ENCODE measurements at regions not wholly inside any gene's neighbourhood (a gene's known extent, or its start where the extent isn't known, plus 50 kb on each side); places are given as distances from the start of the nearest gene placed in this dataset.

- intact Hi-C loops (cut with micrococcal nuclease) = no loop called here
- no peaks in the 10 kb centered on the region for H3K36me3 ChIP-seq (ENCODE audit: low read depth, low read length)
- H3F3A ChIP-seq (ENCODE audit: low read length, unreplicated experiment) = no peaks in the 10 kb centered on the region
- H4K20me1 ChIP-seq (ENCODE audit: low read length) = no peaks in the 10 kb centered on the region
- ATAC-seq = no peak
- no peak overlapping the region for H3K4me2 ChIP-seq (ENCODE audit: low read length)
- H3K79me2 ChIP-seq (ENCODE audit: low read length) = no peaks in the 10 kb centered on the region
- ChIA-PET CTCF (no interaction called here), POLR2A (ENCODE audit: unreplicated experiment) (no interaction called here)
- DNase-seq = no peak
- no peak overlapping the region for H3K4me3 ChIP-seq (ENCODE audit: low read length)
- BruUV-seq (replicated peaks) = no TSS peak
- H2AFZ ChIP-seq (ENCODE audit: low read length) = no peak overlapping the region
- H3K27ac ChIP-seq (ENCODE audit: low read length) = no peak overlapping the region
- H3K9ac ChIP-seq (ENCODE audit: low read length) = no peak overlapping the region
- no peaks in the 10 kb centered on the region for H3K9me3 ChIP-seq (ENCODE audit: low read length)
- H3K9me2 ChIP-seq (replicated peaks; ENCODE audit: low read length) = no peaks in the 10 kb centered on the region
- TF ChIP-seq CTCF (conservative IDR thresholded peaks at IDR 0.05; ENCODE audit: low read depth, low read length) (no peak), EZH2 (IDR thresholded peaks at IDR 0.05; ENCODE audit: low read length, unreplicated experiment) (no peak), EZH2phosphoT487 (IDR thresholded peaks at IDR 0.05; ENCODE audit: borderline replicate concordance, low read length) (no peak)
- H3K4me1 ChIP-seq (ENCODE audit: insufficient read depth, low read length) = no peaks in the 10 kb centered on the region
- H3K27me3 ChIP-seq (ENCODE audit: low read length) = no peaks in the 10 kb centered on the region
These were observed 253.6 kb upstream of the FOXK1 start for GRCh38 chr7:4428526-4428925.

GRCh38 chr7:4430227-4430626 is 251.9 kb upstream of the FOXK1 start:
- no peak overlapping the region for H3K27ac ChIP-seq (ENCODE audit: low read length)
- no peak overlapping the region for H3K4me3 ChIP-seq (ENCODE audit: low read length)
- no peaks in the 10 kb centered on the region for H3K36me3 ChIP-seq (ENCODE audit: low read depth, low read length)
- no peak overlapping the region for H3K9ac ChIP-seq (ENCODE audit: low read length)
- H4K20me1 ChIP-seq (ENCODE audit: low read length) = no peaks in the 10 kb centered on the region
- DNase-seq (no peak), ATAC-seq (no peak)
- POLR2A ChIA-PET (ENCODE audit: unreplicated experiment) = no interaction called here
- no peak for TF ChIP-seq EZH2phosphoT487 (IDR thresholded peaks at IDR 0.05; ENCODE audit: borderline replicate concordance, low read length)
- TF ChIP-seq CTCF (conservative IDR thresholded peaks at IDR 0.05; ENCODE audit: low read depth, low read length) = no peak
- TF ChIP-seq EZH2 (IDR thresholded peaks at IDR 0.05; ENCODE audit: low read length, unreplicated experiment) = no peak
- H2AFZ ChIP-seq (ENCODE audit: low read length) = no peak overlapping the region
- H3K4me2 ChIP-seq (ENCODE audit: low read length) = no peak overlapping the region
- no peaks in the 10 kb centered on the region for H3K4me1 ChIP-seq (ENCODE audit: insufficient read depth, low read length)
- H3K9me3 ChIP-seq (ENCODE audit: low read length) = no peaks in the 10 kb centered on the region
- intact Hi-C loops (cut with micrococcal nuclease) = no loop called here
- H3K79me2 ChIP-seq (ENCODE audit: low read length) = no peaks in the 10 kb centered on the region
- no peaks in the 10 kb centered on the region for H3K9me2 ChIP-seq (replicated peaks; ENCODE audit: low read length)
- BruUV-seq (replicated peaks) = no TSS peak
- H3K27me3 ChIP-seq (ENCODE audit: low read length) = peaks cover under 1% of the 10 kb centered on the region; the same call in 1 of the 2 replicates
- H3F3A ChIP-seq (ENCODE audit: low read length, unreplicated experiment) = no peaks in the 10 kb centered on the region
- CTCF ChIA-PET = no interaction called here

GRCh38 chr7:4434306-4434705 is 247.8 kb upstream of the FOXK1 start:
- Histone ChIP-seq H3K4me2 (ENCODE audit: low read length) (no peak overlapping the region), H3K9ac (ENCODE audit: low read length) (no peak overlapping the region), H3F3A (ENCODE audit: low read length, unreplicated experiment) (no peaks in the 10 kb centered on the region), H3K27ac (ENCODE audit: low read length) (no peak overlapping the region), H3K4me3 (ENCODE audit: low read length) (no peak overlapping the region), H3K27me3 (ENCODE audit: low read length) (peaks cover 13% of the 10 kb centered on the region; the same call in 1 of the 2 replicates), H2AFZ (ENCODE audit: low read length) (no peak overlapping the region), H3K9me3 (ENCODE audit: low read length) (no peaks in the 10 kb centered on the region), H3K79me2 (ENCODE audit: low read length) (no peaks in the 10 kb centered on the region), H4K20me1 (ENCODE audit: low read length) (no peaks in the 10 kb centered on the region), H3K36me3 (ENCODE audit: low read depth, low read length) (no peaks in the 10 kb centered on the region), H3K4me1 (ENCODE audit: insufficient read depth, low read length) (no peaks in the 10 kb centered on the region), H3K9me2 (replicated peaks; ENCODE audit: low read length) (no peaks in the 10 kb centered on the region)
- BruUV-seq (replicated peaks) = no TSS peak
- DNase-seq = no peak
- intact Hi-C loops (cut with micrococcal nuclease) = no loop called here
- no peak for ATAC-seq
- ChIA-PET CTCF (no interaction called here), POLR2A (ENCODE audit: unreplicated experiment) (no interaction called here)
- no peak for TF ChIP-seq EZH2phosphoT487 (IDR thresholded peaks at IDR 0.05; ENCODE audit: borderline replicate concordance, low read length)
- no peak for TF ChIP-seq EZH2 (IDR thresholded peaks at IDR 0.05; ENCODE audit: low read length, unreplicated experiment)
- TF ChIP-seq CTCF (conservative IDR thresholded peaks at IDR 0.05; ENCODE audit: low read depth, low read length) = no peak
